Lower lobe of right lung (tissue), 2 donors: ENCODE measurements at regions not wholly inside any gene's neighbourhood (a gene's known extent, or its start where the extent isn't known, plus 50 kb on each side); places are given as distances from the start of the nearest gene placed in this dataset.

ENCODE experiments used
- ATAC-seq, 2 donors: fragments of 200-7000 bp; cut with Tn5 transposase; one replicate each; pipeline ENCODE4 v1.9.1; 2020 to 2022; ENCODE audit warnings: mild to moderate bottlenecking in 2 of 2, moderate library complexity in 2 of 2
- DNase-seq: peaks from one replicate; pipeline ENCODE4 v3.0.0-alpha.2; 2020
- H3K27ac ChIP-seq: fragments of 200-600 bp; one replicate; pipeline ENCODE4 v1.8.0; 2022
- H3K27me3 ChIP-seq: fragments of 200-600 bp; one replicate; pipeline ENCODE4 v1.8.0; 2022; ENCODE audit warnings: low read depth
- H3K36me3 ChIP-seq: fragments of 200-600 bp; one replicate; pipeline ENCODE4 v1.8.0; 2022; ENCODE audit warnings: mild to moderate bottlenecking
- H3K4me1 ChIP-seq: fragments of 200-600 bp; one replicate; pipeline ENCODE4 v1.8.0; 2022
- H3K4me3 ChIP-seq: fragments of 200-600 bp; one replicate; pipeline ENCODE4 v1.8.0; 2022; ENCODE audit warnings: mild to moderate bottlenecking
- H3K9me3 ChIP-seq: fragments of 200-600 bp; one replicate; pipeline ENCODE4 v1.8.0; 2022
- CTCF ChIP-seq: fragments of 200-600 bp; IDR thresholded peaks from one replicate; pipeline ENCODE4 v1.8.0; 2022; ENCODE audit warnings: antibody characterized with exemption, mild to moderate bottlenecking
- intact Hi-C: fragments of 100-400 bp; cut with DNase I; formaldehyde crosslinking; loops from one replicate; pipeline ENCODE4 v1.11.0; 2022
- donor health status: DM: no; HTN: yes; CAD: no; lungs with severe emphysema.

- TF ChIP-seq CTCF, result no peak
- no peaks in the 10 kb centered on the region for H3K36me3 ChIP-seq
- H3K27me3 ChIP-seq, result no peaks in the 10 kb centered on the region
- intact Hi-C loops, result no loop called here
- ATAC-seq, result no peak
- no peak for DNase-seq
- H3K9me3 ChIP-seq, result no peaks in the 10 kb centered on the region
- no peaks in the 10 kb centered on the region for H3K4me1 ChIP-seq
- no peak overlapping the region for H3K4me3 ChIP-seq
- no peak overlapping the region for H3K27ac ChIP-seq
These were observed 310.5 kb downstream of the SMAD2 start for GRCh38 chr18:47619771-47620448.

DNA sequence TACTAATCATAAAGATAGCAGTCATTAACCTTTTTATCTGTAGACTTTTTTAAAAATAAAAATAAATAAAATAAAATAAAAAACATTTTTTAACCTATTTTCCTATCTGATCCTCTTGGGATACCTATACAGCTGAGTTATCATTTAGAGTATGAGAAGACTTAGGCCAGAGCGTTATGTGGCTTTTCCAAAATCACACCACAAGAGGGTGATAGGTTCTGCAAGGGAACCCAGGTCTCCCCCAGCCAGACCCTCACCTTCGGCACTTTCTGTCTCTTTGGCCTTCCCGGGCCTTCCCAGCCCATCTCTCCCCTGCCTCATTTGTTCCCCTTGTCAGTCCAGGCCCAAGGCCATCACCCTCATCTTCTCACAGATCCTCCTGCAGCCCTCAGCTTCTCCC, 311.7 kb downstream of the SMAD2 start:
- Histone ChIP-seq H3K4me1 (no peaks in the 10 kb centered on the region), H3K27ac (no peak overlapping the region), H3K27me3 (no peaks in the 10 kb centered on the region), H3K9me3 (no peaks in the 10 kb centered on the region), H3K36me3 (no peaks in the 10 kb centered on the region), H3K4me3 (no peak overlapping the region)
- DNase-seq (no peak), ATAC-seq (no peak)
- no peak for TF ChIP-seq CTCF
- intact Hi-C loops, result no loop called here

- ATAC-seq (no peak), DNase-seq (no peak)
- no peaks in the 10 kb centered on the region for H3K27me3 ChIP-seq
- H3K36me3 ChIP-seq, result no peaks in the 10 kb centered on the region
- H3K27ac ChIP-seq, result no peak overlapping the region
- no peaks in the 10 kb centered on the region for H3K4me1 ChIP-seq
- intact Hi-C loops, result no loop called here
- TF ChIP-seq CTCF, result no peak
- no peak overlapping the region for H3K4me3 ChIP-seq
- H3K9me3 ChIP-seq, result peaks cover 4% of the 10 kb centered on the region
These were observed 315.4 kb downstream of the SMAD2 start for GRCh38 chr18:47615043-47615442.

- TF ChIP-seq CTCF, result no peak
- DNase-seq (no peak), ATAC-seq (no peak)
- Histone ChIP-seq H3K9me3 (peaks cover 4% of the 10 kb centered on the region), H3K27me3 (no peaks in the 10 kb centered on the region), H3K4me3 (no peak overlapping the region), H3K27ac (no peak overlapping the region), H3K36me3 (no peaks in the 10 kb centered on the region), H3K4me1 (no peaks in the 10 kb centered on the region)
- intact Hi-C loops, result no loop called here
These were observed 316.5 kb downstream of the SMAD2 start for GRCh38 chr18:47613929-47614328.

DNA sequence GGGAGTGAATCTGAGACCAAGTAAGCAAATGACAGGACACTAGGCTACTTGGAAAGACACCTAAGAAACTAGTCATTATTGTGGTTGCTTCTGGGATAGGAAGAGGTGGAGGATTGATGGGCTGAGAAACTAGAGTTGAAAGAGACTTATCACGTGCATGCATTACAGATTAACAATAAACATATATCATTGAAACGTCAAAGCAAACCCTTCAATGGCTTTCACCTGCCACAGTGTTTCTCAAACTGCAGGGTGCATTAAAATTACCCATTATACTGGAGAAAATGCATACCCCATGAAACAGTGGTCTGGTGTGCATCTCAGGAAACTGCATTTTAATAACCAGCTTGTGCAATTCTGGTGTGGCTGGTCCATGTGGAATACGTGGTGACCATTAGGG, 318.8 kb downstream of the SMAD2 start:
- DNase-seq, result no peak
- H3K36me3 ChIP-seq, result no peaks in the 10 kb centered on the region
- H3K4me3 ChIP-seq, result no peak overlapping the region
- no peak overlapping the region for H3K27ac ChIP-seq
- intact Hi-C loops, result no loop called here
- no peak for TF ChIP-seq CTCF
- peaks cover 4% of the 10 kb centered on the region for H3K9me3 ChIP-seq
- H3K4me1 ChIP-seq, result no peaks in the 10 kb centered on the region
- no peaks in the 10 kb centered on the region for H3K27me3 ChIP-seq
- no peak for ATAC-seq
